K562 (cell line): ENCODE measurements at regions not wholly inside any gene's neighbourhood (a gene's known extent, or its start where the extent isn't known, plus 50 kb on each side); places are given as distances from the start of the nearest gene placed in this dataset.

Source experiments
- ATAC-seq: fragments of 200-7000 bp; cut with Tn5 transposase; 3 replicates; pipeline ENCODE4 v1.9.1; 2020; ENCODE audit warnings: moderate library complexity
- BruUV-seq: library from RNA; stranded (reverse); fragments of 400-500 nt; replicated peaks from 2 replicates; lab custom pipeline; 2021; lab: Mats Ljungman, UMichigan
- CTCF ChIA-PET: fragments of 300-600 bp; formaldehyde crosslinking; extraction: SDS; loops from one replicate; lab custom pipeline; 2021; ENCODE audit warnings: low intra/inter-chr PET ratio; lab: Yijun Ruan, JAX
- POLR2A ChIA-PET: fragments of 300-600, 350-650 bp; sonication (Branson Sonifier 250); formaldehyde crosslinking; extraction: SDS; loops from one replicate; lab custom pipeline; 2021; ENCODE audit warnings: antibody characterized with exemption, inconsistent platforms; lab: Yijun Ruan, JAX
- DNase-seq, 4 experiments: peaks; one replicate each; pipeline versions ENCODE4 v3.0.0 to v3.0.0-alpha.2; 2011 to 2018; ENCODE audit warnings: low spot score in 3 of 4, mixed read lengths in 3 of 4; ENCODE audit errors: extremely low read depth in 1 of 4
- FAIRE-seq: peaks from 2 replicates; lab custom pipeline; 2011; peaks lifted over from hg19 to GRCh38; lab: Jason Lieb, UNC
- H2AFZ ChIP-seq: 2 replicates; pipeline ENCODE4 v1.6.0; 2011; ENCODE audit warnings: low read depth, low read length, control low read depth, inconsistent platforms
- H3K27ac ChIP-seq: fragments of 200-600 bp; 3 replicates; pipeline ENCODE4 v1.8.0; 2011; ENCODE audit warnings: low read depth, mild to moderate bottlenecking, control low read depth, inconsistent platforms, low read length, moderate library complexity, mixed read lengths; ENCODE audit errors: extremely low read depth
- H3K27me3 ChIP-seq, 2 experiments: fragments of 300-600 bp in 1 of 2; 2 replicates in 1 of 2; 3 replicates in 1 of 2; pipeline versions ENCODE4 v1.6.0 to v1.8.0; 2011; ENCODE audit warnings: inconsistent platforms in 2 of 2, low read length in 2 of 2, mild to moderate bottlenecking in 1 of 2, mixed read lengths in 1 of 2, moderate library complexity in 1 of 2; ENCODE audit not compliant: control insufficient read depth in 2 of 2, insufficient read depth in 2 of 2
- H3K36me3 ChIP-seq: fragments of 300-600 bp; 3 replicates; pipeline ENCODE4 v1.8.0; 2011; ENCODE audit warnings: mild to moderate bottlenecking, low read length, inconsistent platforms; ENCODE audit not compliant: control insufficient read depth, insufficient read depth
- H3K4me1 ChIP-seq, 2 experiments: fragments of 200-600 bp in 1 of 2; replicated peaks in 1 of 2; 2 replicates in 1 of 2; 3 replicates in 1 of 2; pipeline versions ENCODE4 v1.5.1 to v1.8.0; 2011; ENCODE audit warnings: inconsistent platforms in 2 of 2, low read length in 2 of 2, mild to moderate bottlenecking in 1 of 2, mixed read lengths in 1 of 2, moderate library complexity in 1 of 2; ENCODE audit not compliant: control insufficient read depth in 2 of 2, insufficient read depth in 2 of 2
- H3K4me2 ChIP-seq: 2 replicates; pipeline ENCODE4 v1.6.1; 2011; ENCODE audit warnings: low read length, control low read depth, inconsistent platforms, mixed read lengths; ENCODE audit not compliant: insufficient read depth
- H3K4me3 ChIP-seq: fragments of 200-600 bp; sonication (generic), shearing (Covaris generic); 2 replicates; pipeline ENCODE4 v1.5.1; 2016; ENCODE audit warnings: control low read depth, inconsistent platforms
- H3K79me2 ChIP-seq: fragments of 200-600 bp; 3 replicates; pipeline ENCODE4 v1.8.0; 2011; ENCODE audit warnings: low read length, inconsistent platforms; ENCODE audit not compliant: control insufficient read depth, insufficient read depth
- H3K9ac ChIP-seq, 2 experiments: 2 replicates each; pipeline versions ENCODE4 v1.6.0 to v1.6.1; 2011; ENCODE audit warnings: low read depth in 2 of 2, low read length in 2 of 2, control low read depth in 1 of 2, inconsistent platforms in 1 of 2, mild to moderate bottlenecking in 1 of 2, mixed read lengths in 1 of 2; ENCODE audit not compliant: insufficient read depth in 1 of 2
- H3K9me1 ChIP-seq: one replicate; pipeline ENCODE4 v1.6.0; 2011; ENCODE audit warnings: inconsistent platforms, mild to moderate bottlenecking, low read length, moderate library complexity; ENCODE audit not compliant: control insufficient read depth, insufficient read depth
- H3K9me3 ChIP-seq: replicated peaks from 2 replicates; pipeline ENCODE4 v1.5.1; 2011; ENCODE audit warnings: low read depth, low read length, inconsistent platforms; ENCODE audit not compliant: control insufficient read depth, insufficient read depth
- H4K20me1 ChIP-seq: replicated peaks from 2 replicates; pipeline ENCODE4 v1.6.1; 2011; ENCODE audit warnings: low read length, inconsistent platforms, mixed read lengths; ENCODE audit not compliant: control insufficient read depth, insufficient read depth
- CREBBP ChIP-seq: IDR thresholded peaks from one replicate; pipeline ENCODE4 v1.6.1; 2012; ENCODE audit warnings: low read depth, mild to moderate bottlenecking, control low read depth, inconsistent platforms, low read length
- ETV6 ChIP-seq, 3 experiments: fragments of 150-350 bp in 1 of 3; sonication (generic) in 1 of 3; formaldehyde crosslinking in 1 of 3; IDR thresholded peaks; 2 replicates each; pipeline versions ENCODE4 v1.6.1 to v1.8.0; 2014 to 2022; ENCODE audit warnings: borderline replicate concordance in 2 of 3, low read depth in 2 of 3, antibody characterized with exemption in 1 of 3, low read length in 1 of 3, mild to moderate bottlenecking in 1 of 3, missing genetic modification reagents in 1 of 3
- GABPB2 ChIP-seq: fragments of 250-450 bp; sonication (Bioruptor Pico); conservative IDR thresholded peaks from 2 replicates; pipeline ENCODE4 v1.5.1; 2021; ENCODE audit warnings: mild to moderate bottlenecking
- JUN ChIP-seq, 2 experiments: sonication (generic) in 1 of 2; formaldehyde crosslinking in 1 of 2; IDR thresholded peaks; 2 replicates each; pipeline versions ENCODE4 v1.6.1 to v1.8.0; 2012 to 2022; ENCODE audit warnings: borderline replicate concordance in 2 of 2, mild to moderate bottlenecking in 2 of 2, improper control_type of control experiment in 1 of 2, low read depth in 1 of 2, low read length in 1 of 2, missing genetic modification reagents in 1 of 2
- NCOA6 ChIP-seq: fragments of 450-650 bp; IDR thresholded peaks from 2 replicates; pipeline ENCODE4 v1.6.1; 2017; ENCODE audit warnings: mild to moderate bottlenecking
- POLR2H ChIP-seq: IDR thresholded peaks from 2 replicates; pipeline ENCODE4 v1.6.1; 2016; ENCODE audit warnings: missing genetic modification characterization, low read depth, mild to moderate bottlenecking, control low read depth, missing compliant biosample characterization, moderate library complexity
- PTRF ChIP-seq: fragments of 450-650 bp; IDR thresholded peaks from 2 replicates; pipeline ENCODE4 v1.6.1; 2016; ENCODE audit warnings: mild to moderate bottlenecking, missing genetic modification characterization, missing compliant biosample characterization
- SMARCA4 ChIP-seq: fragments of 450-650 bp; IDR thresholded peaks from 2 replicates; pipeline ENCODE4 v1.6.1; 2016
- SREBF2 ChIP-seq: sonication (generic); formaldehyde crosslinking; IDR thresholded peaks from 2 replicates; pipeline ENCODE4 v1.4.0; 2020; ENCODE audit warnings: mild to moderate bottlenecking, missing genetic modification reagents
- TCF7 ChIP-seq: sonication (generic); IDR thresholded peaks from 2 replicates; pipeline ENCODE4 v1.6.1; 2016; ENCODE audit warnings: antibody characterized with exemption, borderline replicate concordance
- TCF7L2 ChIP-seq: fragments of 150-350 bp; IDR thresholded peaks from 2 replicates; pipeline ENCODE4 v1.6.1; 2016; ENCODE audit warnings: low read depth, mild to moderate bottlenecking, low read length, moderate library complexity
- ZFP1 ChIP-seq: fragments of 450-650 bp; formaldehyde crosslinking; IDR thresholded peaks from 2 replicates; pipeline ENCODE4 v1.4.0; 2020; ENCODE audit warnings: mild to moderate bottlenecking, mixed read lengths
- ZNF282 ChIP-seq: sonication (generic); formaldehyde crosslinking; IDR thresholded peaks from 2 replicates; pipeline ENCODE4 v1.8.1; 2023; ENCODE audit warnings: missing genetic modification reagents
- ZNF384 ChIP-seq: IDR thresholded peaks from 2 replicates; pipeline ENCODE4 v1.6.1; 2012; ENCODE audit warnings: low read depth, low read length, improper control_type of control experiment
- ZNF57 ChIP-seq: fragments of 450-650 bp; formaldehyde crosslinking; IDR thresholded peaks from 2 replicates; pipeline ENCODE4 v1.4.0; 2020; ENCODE audit warnings: mild to moderate bottlenecking, moderate library complexity
- ZNF696 ChIP-seq: fragments of 250-450 bp; sonication (Bioruptor Pico); conservative IDR thresholded peaks from 2 replicates; pipeline ENCODE4 v1.4.0; 2020; ENCODE audit warnings: mild to moderate bottlenecking, moderate library complexity
- ZNF76 ChIP-seq: fragments of 250-450 bp; sonication (Bioruptor Pico); IDR thresholded peaks from 2 replicates; pipeline ENCODE4 v1.4.0; 2020; ENCODE audit warnings: mild to moderate bottlenecking, moderate library complexity, borderline replicate concordance
- ZNF79 ChIP-seq: fragments of 250-450 bp; sonication (Bioruptor Pico); IDR thresholded peaks from 2 replicates; pipeline ENCODE4 v1.4.0; 2020; ENCODE audit warnings: low read depth, mild to moderate bottlenecking, moderate library complexity
- WGBS: fragments of 100-300 bp; shearing (Covaris generic); methylation state at CpG from one replicate; pipeline ENCODE4 v1.1.6; 2016; ENCODE audit warnings: low coverage, mixed read lengths; ENCODE audit not compliant: insufficient coverage; ENCODE audit errors: missing lambda C conversion rate; 5-methylcytosine and 5-hydroxymethylcytosine counted together
- in situ Hi-C: fragments of 300-500 bp; cut with MboI; formaldehyde crosslinking; loops from 4 replicates; pipeline ENCODE4 v1.15.0; 2018; ENCODE audit warnings: inconsistent platforms, mixed read lengths
- intact Hi-C: fragments of 100-400 bp; cut with micrococcal nuclease; formaldehyde crosslinking; loops from 2 replicates; pipeline ENCODE4 v1.14.2; 2022
- TF ChIP-seq, protein P1 (sequence below): sonication (generic); formaldehyde crosslinking; IDR thresholded peaks from 2 replicates; pipeline ENCODE4 v1.8.0; 2022; ENCODE audit warnings: mild to moderate bottlenecking, missing genetic modification reagents
- TF ChIP-seq, protein P2 (sequence below): fragments of 450-650 bp; IDR thresholded peaks from 2 replicates; pipeline ENCODE4 v1.6.1; 2017; ENCODE audit warnings: antibody characterized with exemption

DNA sequence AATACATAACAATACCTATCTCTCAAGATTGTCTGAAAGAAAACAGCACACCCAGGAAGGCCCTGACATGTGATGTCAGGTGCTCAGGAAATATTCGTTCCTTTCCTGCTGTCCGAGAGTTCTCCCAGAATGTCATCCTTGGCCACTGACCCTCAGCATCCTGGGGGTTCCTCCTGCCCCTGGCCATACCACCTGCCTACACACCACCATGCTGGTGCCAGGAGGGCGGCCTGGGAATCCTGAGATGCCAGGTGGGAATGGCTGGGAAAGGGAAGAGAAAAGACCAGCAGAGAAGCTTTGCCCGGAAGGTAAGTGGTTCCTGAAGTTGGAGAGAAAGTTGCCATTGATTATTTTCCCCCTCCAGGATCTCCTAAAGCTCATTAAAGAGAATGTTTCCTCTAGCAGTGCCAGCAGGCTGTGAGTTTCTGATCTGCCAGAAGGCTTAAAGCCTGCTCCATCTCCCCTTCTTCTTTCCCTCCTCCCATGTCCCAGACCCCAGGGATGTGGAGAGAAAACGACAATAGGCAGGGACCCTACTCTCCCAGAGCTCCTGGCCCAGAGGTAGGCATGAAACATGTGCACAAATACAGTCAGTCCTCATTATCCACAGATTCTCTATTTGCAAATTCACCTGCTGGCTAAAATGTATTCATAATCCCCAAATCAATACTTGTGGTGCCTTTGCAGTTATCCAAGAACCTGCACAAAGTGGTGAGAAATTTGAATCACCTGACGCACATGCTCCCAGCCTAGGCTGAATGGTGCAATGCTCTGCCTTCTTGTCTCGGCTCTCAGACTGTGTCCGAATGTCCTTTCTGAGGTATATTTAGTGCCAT lies 147.1 kb upstream of the MYCN start:
- Histone ChIP-seq H3K27ac (no peak overlapping the region), H3K9ac (no peak overlapping the region), H3K9me1 (no peaks in the 10 kb centered on the region), H2AFZ (no peak overlapping the region), H3K36me3 (no peaks in the 10 kb centered on the region), H4K20me1 (no peaks in the 10 kb centered on the region), H3K4me3 (no peak overlapping the region), H3K27me3 (peaks cover 4 to 55% of the 10 kb centered on the region in 2 experiments; a peak in 3 of 5 replicates), H3K4me1 (no peaks in the 10 kb centered on the region), H3K4me2 (no peak overlapping the region), H3K9me3 (no peaks in the 10 kb centered on the region), H3K79me2 (no peaks in the 10 kb centered on the region)
- intact Hi-C loops (no loop called here), in situ Hi-C loops (no loop called here)
- ChIA-PET CTCF (no interaction called here), POLR2A (interaction anchor here (0.7 to 1.4 kb wide), 3 partner anchors 12 to 38 kb away, joined by 3 to 4 read pairs (median 4); no protein-coding TSS in a partner anchor)
- DNase-seq (no peak), FAIRE-seq (no peak), ATAC-seq (no peak)
- TF ChIP-seq SREBF2 (CRISPR knock-in tag), result no peak
- no peak for TF ChIP-seq ZNF57 (CRISPR knock-in tag)
- TF ChIP-seq NCOA6, result no peak
- TF ChIP-seq GABPB2, result no peak
- TF ChIP-seq PTRF (tag), result no peak
- no peak for TF ChIP-seq ZNF384
- TF ChIP-seq ZNF76 (CRISPR knock-in tag), result no peak
- no peak for TF ChIP-seq ZNF696 (CRISPR knock-in tag)
- TF ChIP-seq POLR2H (tag), result no peak
- TF ChIP-seq, protein P1, sequence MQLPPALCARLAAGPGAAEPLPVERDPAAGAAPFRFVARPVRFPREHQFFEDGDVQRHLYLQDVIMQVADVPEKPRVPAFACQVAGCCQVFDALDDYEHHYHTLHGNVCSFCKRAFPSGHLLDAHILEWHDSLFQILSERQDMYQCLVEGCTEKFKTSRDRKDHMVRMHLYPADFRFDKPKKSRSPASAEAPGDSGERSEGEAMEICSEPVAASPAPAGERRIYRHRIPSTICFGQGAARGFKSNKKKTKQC, result no peak
- TF ChIP-seq, protein P2, sequence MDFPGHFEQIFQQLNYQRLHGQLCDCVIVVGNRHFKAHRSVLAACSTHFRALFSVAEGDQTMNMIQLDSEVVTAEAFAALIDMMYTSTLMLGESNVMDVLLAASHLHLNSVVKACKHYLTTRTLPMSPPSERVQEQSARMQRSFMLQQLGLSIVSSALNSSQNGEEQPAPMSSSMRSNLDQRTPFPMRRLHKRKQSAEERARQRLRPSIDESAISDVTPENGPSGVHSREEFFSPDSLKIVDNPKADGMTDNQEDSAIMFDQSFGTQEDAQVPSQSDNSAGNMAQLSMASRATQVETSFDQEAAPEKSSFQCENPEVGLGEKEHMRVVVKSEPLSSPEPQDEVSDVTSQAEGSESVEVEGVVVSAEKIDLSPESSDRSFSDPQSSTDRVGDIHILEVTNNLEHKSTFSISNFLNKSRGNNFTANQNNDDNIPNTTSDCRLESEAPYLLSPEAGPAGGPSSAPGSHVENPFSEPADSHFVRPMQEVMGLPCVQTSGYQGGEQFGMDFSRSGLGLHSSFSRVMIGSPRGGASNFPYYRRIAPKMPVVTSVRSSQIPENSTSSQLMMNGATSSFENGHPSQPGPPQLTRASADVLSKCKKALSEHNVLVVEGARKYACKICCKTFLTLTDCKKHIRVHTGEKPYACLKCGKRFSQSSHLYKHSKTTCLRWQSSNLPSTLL, result no peak
- no peak for TF ChIP-seq ZNF79 (CRISPR knock-in tag)
- TF ChIP-seq ETV6 (IDR thresholded peaks at IDR 0.05; ENCODE audit: borderline replicate concordance in 1 of 2, low read depth in 2 of 2, low read length in 1 of 2), result no peak
- no peak for TF ChIP-seq ETV6 (CRISPR knock-in tag; IDR thresholded peaks at IDR 0.05; ENCODE audit: borderline replicate concordance)
- TF ChIP-seq TCF7, result no peak
- no peak for TF ChIP-seq ZNF282
- TF ChIP-seq TCF7L2, result no peak
- TF ChIP-seq ZFP1 (CRISPR knock-in tag), result no peak
- TF ChIP-seq JUN (IDR thresholded peaks at IDR 0.05; ENCODE audit: borderline replicate concordance, low read depth, low read length), result no peak
- TF ChIP-seq JUN (CRISPR knock-in tag; IDR thresholded peaks at IDR 0.05; ENCODE audit: borderline replicate concordance), result no peak
- TF ChIP-seq SMARCA4, result no peak
- TF ChIP-seq CREBBP, result no peak
- no TSS peak for BruUV-seq
- 0% methylated on average over 8 of the region's 8 CpGs for WGBS
